ENCODE measurements at regions not wholly inside any gene's neighbourhood (a gene's known extent, or its start where the extent isn't known, plus 50 kb on each side); places are given as distances from the start of the nearest gene placed in this dataset.

DNA sequence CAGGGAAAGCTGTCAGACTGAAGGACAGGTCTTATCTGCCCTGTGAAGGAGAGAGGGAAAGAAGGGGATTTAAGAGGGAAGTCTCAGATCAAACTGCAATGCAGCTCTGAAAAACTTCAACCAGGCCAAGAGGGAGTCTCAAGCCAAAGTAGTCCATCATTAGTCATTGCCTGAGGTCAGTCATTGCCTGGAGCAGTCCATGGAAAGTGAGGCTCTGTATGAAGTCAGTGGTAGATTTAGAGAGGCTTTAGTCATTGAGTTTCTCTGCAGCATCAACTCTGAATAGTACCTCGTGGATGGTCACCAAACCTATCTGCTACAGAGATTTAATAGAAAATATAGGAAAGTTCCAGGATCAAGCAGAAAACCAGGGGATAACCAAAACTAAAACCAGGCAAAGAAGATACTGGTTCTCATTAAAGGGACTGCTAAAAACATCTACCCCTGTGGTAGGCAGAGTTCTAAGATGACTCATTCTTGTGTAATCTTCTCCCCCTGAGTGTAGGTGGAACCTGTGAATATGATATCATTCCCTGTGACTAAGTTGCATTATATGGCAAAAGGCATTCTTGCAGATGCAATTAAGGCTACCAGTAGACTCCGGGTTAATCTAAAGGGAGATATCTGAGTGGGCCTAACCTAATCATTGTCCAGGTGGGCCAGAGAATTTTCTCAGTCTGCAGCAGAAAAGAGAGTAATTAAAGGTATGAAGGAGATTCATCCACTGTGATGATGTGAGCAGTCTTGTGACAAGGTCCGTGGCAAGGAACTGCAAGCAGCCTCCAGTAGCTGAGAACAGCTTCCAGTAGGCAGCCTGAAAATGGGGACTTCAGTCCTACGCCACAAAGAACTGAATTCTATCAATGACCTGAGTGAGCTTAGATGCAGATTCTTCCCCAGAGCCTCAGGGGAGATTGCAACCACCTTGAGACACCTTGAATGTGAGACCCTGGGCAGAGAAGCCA, 123.1 kb downstream of the GALC start:
- Histone ChIP-seq H3K27me3 (replicated peaks; ENCODE audit: control insufficient read depth, insufficient read depth, low read length) (no peaks in the 10 kb centered on the region), H3K36me3 (ENCODE audit: control insufficient read depth, insufficient read depth, low read length) (no peaks in the 10 kb centered on the region), H3K4me3 (replicated peaks; ENCODE audit: low read depth, low read length) (no peak overlapping the region)
- TF ChIP-seq, protein P1, sequence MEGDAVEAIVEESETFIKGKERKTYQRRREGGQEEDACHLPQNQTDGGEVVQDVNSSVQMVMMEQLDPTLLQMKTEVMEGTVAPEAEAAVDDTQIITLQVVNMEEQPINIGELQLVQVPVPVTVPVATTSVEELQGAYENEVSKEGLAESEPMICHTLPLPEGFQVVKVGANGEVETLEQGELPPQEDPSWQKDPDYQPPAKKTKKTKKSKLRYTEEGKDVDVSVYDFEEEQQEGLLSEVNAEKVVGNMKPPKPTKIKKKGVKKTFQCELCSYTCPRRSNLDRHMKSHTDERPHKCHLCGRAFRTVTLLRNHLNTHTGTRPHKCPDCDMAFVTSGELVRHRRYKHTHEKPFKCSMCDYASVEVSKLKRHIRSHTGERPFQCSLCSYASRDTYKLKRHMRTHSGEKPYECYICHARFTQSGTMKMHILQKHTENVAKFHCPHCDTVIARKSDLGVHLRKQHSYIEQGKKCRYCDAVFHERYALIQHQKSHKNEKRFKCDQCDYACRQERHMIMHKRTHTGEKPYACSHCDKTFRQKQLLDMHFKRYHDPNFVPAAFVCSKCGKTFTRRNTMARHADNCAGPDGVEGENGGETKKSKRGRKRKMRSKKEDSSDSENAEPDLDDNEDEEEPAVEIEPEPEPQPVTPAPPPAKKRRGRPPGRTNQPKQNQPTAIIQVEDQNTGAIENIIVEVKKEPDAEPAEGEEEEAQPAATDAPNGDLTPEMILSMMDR (IDR thresholded peaks at IDR 0.05; ENCODE audit: insufficient read depth, low read length, poor library complexity, severe bottlenecking) = no peak
- no peak for DNase-seq (ENCODE audit: extremely low read depth, insufficient read length)

DNA sequence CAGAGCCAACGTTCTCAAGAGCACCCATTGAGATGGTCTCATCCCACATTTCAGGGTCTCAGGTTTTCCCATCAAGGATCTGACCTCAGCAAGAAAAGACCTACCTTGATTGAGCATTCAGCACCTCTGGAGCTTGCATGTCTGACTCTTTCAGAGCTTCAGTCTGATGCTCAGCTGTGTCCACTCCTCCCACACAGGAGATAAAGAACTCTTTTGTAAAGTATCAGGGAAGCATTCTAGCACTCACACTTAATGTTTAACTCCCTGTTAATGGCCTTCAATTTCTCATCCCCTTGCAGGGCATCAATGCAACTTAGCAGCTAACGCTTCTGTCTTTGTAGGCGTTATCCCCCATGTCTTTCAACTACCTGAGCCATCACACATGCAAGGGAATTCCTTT, 124.1 kb downstream of the GALC start:
- Histone ChIP-seq H3K36me3 (ENCODE audit: control insufficient read depth, insufficient read depth, low read length) (no peaks in the 10 kb centered on the region), H3K4me3 (replicated peaks; ENCODE audit: low read depth, low read length) (no peak overlapping the region), H3K27me3 (replicated peaks; ENCODE audit: control insufficient read depth, insufficient read depth, low read length) (no peaks in the 10 kb centered on the region)
- TF ChIP-seq, protein P1 (IDR thresholded peaks at IDR 0.05; ENCODE audit: insufficient read depth, low read length, poor library complexity, severe bottlenecking) = no peak
- DNase-seq (ENCODE audit: extremely low read depth, insufficient read length) = no peak

DNA sequence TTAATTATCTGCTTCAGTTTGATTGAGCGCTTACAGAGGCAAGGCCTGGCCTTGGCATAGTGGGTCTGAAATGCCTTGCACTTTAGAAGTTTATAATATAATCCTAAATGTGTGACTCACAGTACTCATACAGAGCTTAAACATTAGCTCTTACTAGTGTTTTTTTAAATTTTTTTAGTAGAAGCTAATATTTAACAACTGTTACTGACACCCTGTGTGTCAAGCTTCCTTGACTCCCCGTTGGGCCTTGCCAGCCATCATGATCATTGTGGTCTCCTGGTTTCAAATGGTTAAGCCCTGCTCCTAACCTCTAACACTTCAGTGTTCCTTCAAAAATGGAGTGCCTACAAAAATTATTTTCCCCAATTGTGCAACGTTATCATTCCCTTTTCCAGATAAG, 126.9 kb downstream of the GALC start:
- Histone ChIP-seq H3K36me3 (ENCODE audit: control insufficient read depth, insufficient read depth, low read length) (no peaks in the 10 kb centered on the region), H3K4me3 (replicated peaks; ENCODE audit: low read depth, low read length) (no peak overlapping the region), H3K27me3 (replicated peaks; ENCODE audit: control insufficient read depth, insufficient read depth, low read length) (no peaks in the 10 kb centered on the region)
- TF ChIP-seq, protein P1 (IDR thresholded peaks at IDR 0.05; ENCODE audit: insufficient read depth, low read length, poor library complexity, severe bottlenecking) = no peak
- no peak for DNase-seq (ENCODE audit: extremely low read depth, insufficient read length)

DNA sequence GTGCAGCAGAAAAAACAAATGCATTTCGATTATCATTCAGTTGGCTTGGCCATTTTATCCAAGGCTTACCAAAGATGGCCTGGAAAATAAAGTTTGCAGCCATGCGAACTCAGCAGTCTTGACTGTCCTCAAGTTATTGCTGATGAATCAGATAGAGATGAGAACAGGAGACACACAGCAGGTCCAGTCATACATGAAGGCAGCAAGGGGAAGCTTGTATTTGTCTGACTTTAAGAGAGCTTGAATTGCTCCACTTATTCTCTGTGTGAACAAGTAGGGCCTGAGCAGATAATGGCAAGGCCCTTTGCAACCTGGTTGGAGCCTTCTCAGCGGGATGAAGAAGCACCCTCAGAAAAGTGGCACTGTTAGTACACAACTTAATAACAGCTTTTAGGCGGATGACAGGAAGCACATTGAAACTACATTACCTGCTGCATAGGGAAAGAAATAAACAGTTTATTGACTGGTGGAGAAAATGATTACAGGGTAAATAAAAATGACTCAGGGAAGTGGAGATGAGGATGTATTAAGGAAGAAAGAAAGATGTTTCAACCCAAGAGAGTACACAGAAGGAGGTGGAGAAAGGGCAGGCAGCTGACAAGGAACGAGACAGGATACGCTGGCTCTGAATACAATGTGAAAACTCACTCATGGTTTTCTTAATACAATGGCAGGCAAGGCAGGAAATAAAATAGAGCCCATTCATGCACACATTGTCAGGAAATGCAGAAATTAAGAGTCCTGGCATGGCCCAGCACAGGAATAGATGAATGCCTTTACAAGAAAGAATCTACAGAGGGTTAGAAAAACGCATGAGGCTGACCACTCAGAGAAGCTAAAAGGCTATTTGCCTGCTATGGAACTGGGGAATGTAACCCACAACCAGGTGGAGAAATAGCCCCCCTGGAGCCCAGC, 128.4 kb downstream of the GALC start:
- Histone ChIP-seq H3K4me3 (replicated peaks; ENCODE audit: low read depth, low read length) (no peak overlapping the region), H3K27me3 (replicated peaks; ENCODE audit: control insufficient read depth, insufficient read depth, low read length) (no peaks in the 10 kb centered on the region), H3K36me3 (ENCODE audit: control insufficient read depth, insufficient read depth, low read length) (no peaks in the 10 kb centered on the region)
- DNase-seq (ENCODE audit: extremely low read depth, insufficient read length) = no peak
- TF ChIP-seq, protein P1 (IDR thresholded peaks at IDR 0.05; ENCODE audit: insufficient read depth, low read length, poor library complexity, severe bottlenecking) = no peak

DNA sequence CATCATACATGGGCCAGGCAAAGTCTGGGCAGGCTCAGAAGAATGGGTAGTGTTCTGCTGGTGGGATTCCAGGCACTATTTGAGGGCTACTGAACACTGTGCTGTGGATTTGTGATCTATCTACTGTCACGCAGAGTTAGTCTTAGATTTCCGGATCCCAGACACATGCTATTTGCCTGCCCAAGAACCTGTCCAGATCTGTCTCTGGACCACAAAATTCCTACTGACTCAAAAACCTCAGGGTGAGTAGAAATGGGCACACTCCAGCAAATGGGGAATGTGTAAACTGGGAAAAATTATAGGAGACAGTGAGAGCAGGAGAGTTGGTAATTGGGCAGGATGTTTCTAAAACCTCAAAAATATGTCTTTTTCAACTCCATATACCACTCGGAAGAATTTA, 129.9 kb downstream of the GALC start:
- no peaks in the 10 kb centered on the region for H3K36me3 ChIP-seq (ENCODE audit: control insufficient read depth, insufficient read depth, low read length)
- TF ChIP-seq, protein P1 (IDR thresholded peaks at IDR 0.05; ENCODE audit: insufficient read depth, low read length, poor library complexity, severe bottlenecking) = no peak
- no peaks in the 10 kb centered on the region for H3K27me3 ChIP-seq (replicated peaks; ENCODE audit: control insufficient read depth, insufficient read depth, low read length)
- no peak overlapping the region for H3K4me3 ChIP-seq (replicated peaks; ENCODE audit: low read depth, low read length)
- no peak for DNase-seq (ENCODE audit: extremely low read depth, insufficient read length)
